ENCODE measurements at regions not wholly inside any gene's neighbourhood (a gene's known extent, or its start where the extent isn't known, plus 50 kb on each side); places are given as distances from the start of the nearest gene placed in this dataset.

DNA sequence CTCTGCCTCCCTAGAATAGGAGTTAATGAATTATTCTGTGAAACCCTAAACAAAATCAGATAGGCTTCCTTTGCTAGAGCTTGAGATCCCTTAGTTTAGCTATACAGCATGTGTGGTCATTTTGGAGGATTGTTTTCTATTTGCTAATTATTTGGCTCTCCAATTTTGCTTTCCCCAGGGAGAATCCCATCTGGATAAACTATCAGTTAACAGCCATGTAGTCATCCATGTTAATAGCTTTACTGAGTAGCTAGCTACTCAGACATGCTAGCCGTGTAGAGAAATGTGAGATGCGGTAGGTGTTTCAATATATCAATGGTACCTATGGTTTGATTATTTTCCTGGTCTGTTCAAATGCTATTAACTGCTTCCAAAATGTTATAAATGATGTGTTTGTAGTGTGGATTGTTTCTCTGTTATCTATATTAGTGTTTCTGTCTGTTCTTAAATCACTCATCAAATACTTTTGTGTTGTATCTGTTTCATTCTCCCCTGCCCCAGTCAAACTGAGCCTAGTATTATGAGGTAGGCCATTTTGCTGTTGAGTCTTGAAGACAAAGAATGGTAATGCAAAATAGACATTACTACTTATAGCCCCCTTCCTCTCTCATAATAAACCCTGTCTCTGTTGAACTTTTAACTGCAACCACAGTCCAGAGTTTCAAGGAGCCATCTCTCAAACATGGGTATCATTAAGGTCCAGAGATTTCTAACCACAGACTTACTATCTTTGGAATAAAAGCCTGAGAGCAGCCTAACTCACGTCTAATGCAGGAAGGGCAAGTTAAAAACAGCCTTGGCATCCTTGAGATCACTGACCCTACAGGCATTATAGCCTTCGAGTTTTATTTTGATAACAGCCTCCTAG, 56.1 kb upstream of the GRAMD1B start:
- TF ChIP-seq, protein P1, sequence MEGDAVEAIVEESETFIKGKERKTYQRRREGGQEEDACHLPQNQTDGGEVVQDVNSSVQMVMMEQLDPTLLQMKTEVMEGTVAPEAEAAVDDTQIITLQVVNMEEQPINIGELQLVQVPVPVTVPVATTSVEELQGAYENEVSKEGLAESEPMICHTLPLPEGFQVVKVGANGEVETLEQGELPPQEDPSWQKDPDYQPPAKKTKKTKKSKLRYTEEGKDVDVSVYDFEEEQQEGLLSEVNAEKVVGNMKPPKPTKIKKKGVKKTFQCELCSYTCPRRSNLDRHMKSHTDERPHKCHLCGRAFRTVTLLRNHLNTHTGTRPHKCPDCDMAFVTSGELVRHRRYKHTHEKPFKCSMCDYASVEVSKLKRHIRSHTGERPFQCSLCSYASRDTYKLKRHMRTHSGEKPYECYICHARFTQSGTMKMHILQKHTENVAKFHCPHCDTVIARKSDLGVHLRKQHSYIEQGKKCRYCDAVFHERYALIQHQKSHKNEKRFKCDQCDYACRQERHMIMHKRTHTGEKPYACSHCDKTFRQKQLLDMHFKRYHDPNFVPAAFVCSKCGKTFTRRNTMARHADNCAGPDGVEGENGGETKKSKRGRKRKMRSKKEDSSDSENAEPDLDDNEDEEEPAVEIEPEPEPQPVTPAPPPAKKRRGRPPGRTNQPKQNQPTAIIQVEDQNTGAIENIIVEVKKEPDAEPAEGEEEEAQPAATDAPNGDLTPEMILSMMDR (IDR thresholded peaks at IDR 0.05): no peak
- TF ChIP-seq POLR2A (IDR thresholded peaks at IDR 0.05) (no peak), EP300 (IDR thresholded peaks at IDR 0.05) (no peak)

Data from stomach (tissue), 4 donors.